GM19099 (cell line): ENCODE measurements at regions not wholly inside any gene's neighbourhood (a gene's known extent, or its start where the extent isn't known, plus 50 kb on each side); places are given as distances from the start of the nearest gene placed in this dataset.

ENCODE experiments used
- POLR2A ChIP-seq: IDR thresholded peaks from 3 replicates; pipeline ENCODE4 v1.6.1; 2011; ENCODE audit warnings: low read depth; ENCODE audit not compliant: insufficient read length; ENCODE audit errors: extremely low read depth

GRCh38 chr19:28289295-28290063 is 923.5 kb downstream of the UQCRFS1 start:
- no peak for TF ChIP-seq POLR2A

GRCh38 chr19:28288572-28289264 is 924.2 kb downstream of the UQCRFS1 start:
- no peak for TF ChIP-seq POLR2A

GRCh38 chr19:28285917-28286316 is 927.0 kb downstream of the UQCRFS1 start:
- no peak for TF ChIP-seq POLR2A

GRCh38 chr19:28285078-28285477 is 927.9 kb downstream of the UQCRFS1 start:
- no peak for TF ChIP-seq POLR2A

- no peak for TF ChIP-seq POLR2A
Measured at GRCh38 chr19:28284389-28284788, 928.6 kb downstream of the UQCRFS1 start.

- TF ChIP-seq POLR2A: no peak
Measured at GRCh38 chr19:28283592-28283991, 929.4 kb downstream of the UQCRFS1 start.

GRCh38 chr19:28281676-28282075 is 931.3 kb downstream of the UQCRFS1 start:
- no peak for TF ChIP-seq POLR2A

- no peak for TF ChIP-seq POLR2A
Measured at GRCh38 chr19:28264556-28264955, 948.4 kb downstream of the UQCRFS1 start.

- no peak for TF ChIP-seq POLR2A
Measured at GRCh38 chr19:28258829-28259228, 954.1 kb downstream of the UQCRFS1 start.

- no peak for TF ChIP-seq POLR2A
Measured at GRCh38 chr19:28257396-28257795, 955.6 kb downstream of the UQCRFS1 start.

GRCh38 chr19:28247243-28247642 is 965.7 kb downstream of the UQCRFS1 start:
- no peak for TF ChIP-seq POLR2A

GRCh38 chr19:28245937-28246336 is 967.0 kb downstream of the UQCRFS1 start:
- TF ChIP-seq POLR2A: no peak

GRCh38 chr19:28244966-28245365 is 968.0 kb downstream of the UQCRFS1 start:
- no peak for TF ChIP-seq POLR2A

- no peak for TF ChIP-seq POLR2A
Measured at GRCh38 chr19:28242317-28242927, 970.5 kb downstream of the UQCRFS1 start.

- TF ChIP-seq POLR2A: no peak
Measured at GRCh38 chr19:28239270-28239669, 973.7 kb downstream of the UQCRFS1 start.

- TF ChIP-seq POLR2A: no peak
Measured at GRCh38 chr19:28238270-28238820, 974.6 kb downstream of the UQCRFS1 start.

- TF ChIP-seq POLR2A: no peak
Measured at GRCh38 chr19:28235606-28236125, 977.3 kb downstream of the UQCRFS1 start.
